OCI-LY7 (cell line): ENCODE measurements at regions not wholly inside any gene's neighbourhood (a gene's known extent, or its start where the extent isn't known, plus 50 kb on each side); places are given as distances from the start of the nearest gene placed in this dataset.

ENCODE experiments used
- BruUV-seq: library from RNA; stranded (reverse); fragments of 400-500 nt; replicated peaks from 2 replicates; lab custom pipeline; 2021; lab: Mats Ljungman, UMichigan
- CTCF ChIA-PET: fragments of 300-600 bp; sonication (Branson Sonifier 250); formaldehyde crosslinking; loops from one replicate; lab custom pipeline; 2022; ENCODE audit warnings: antibody characterized with exemption; ENCODE audit not compliant: unreplicated experiment; lab: Charles Lee
- POLR2A ChIA-PET: fragments of 300-600 bp; sonication (Branson Sonifier 250); formaldehyde crosslinking; loops from one replicate; lab custom pipeline; 2022; ENCODE audit warnings: antibody characterized with exemption; lab: Charles Lee
- DNase-seq: peaks from one replicate; pipeline ENCODE4 v3.0.0-alpha.2; 2015; ENCODE audit warnings: low spot score
- H2AFZ ChIP-seq: fragments of 200-600 bp; sonication (generic), shearing (Covaris generic); 2 replicates; pipeline ENCODE4 v1.6.1; 2014; ENCODE audit warnings: mild to moderate bottlenecking, antibody characterized with exemption, low read length, moderate library complexity
- H3K27ac ChIP-seq: fragments of 200-600 bp; sonication (generic); 2 replicates; pipeline ENCODE4 v1.5.1; 2014; ENCODE audit warnings: mixed run types, low read depth, mild to moderate bottlenecking, moderate library complexity, low read length, inconsistent platforms; ENCODE audit not compliant: poor library complexity, severe bottlenecking
- H3K36me3 ChIP-seq: fragments of 200-600 bp; sonication (generic); 2 replicates; pipeline ENCODE4 v1.6.1; 2014; ENCODE audit warnings: mild to moderate bottlenecking, antibody characterized with exemption, low read length, moderate library complexity, mixed read lengths; ENCODE audit not compliant: insufficient read depth
- H3K4me1 ChIP-seq: fragments of 200-600 bp; sonication (generic); 2 replicates; pipeline ENCODE4 v1.5.1; 2014; ENCODE audit warnings: mild to moderate bottlenecking, low read length; ENCODE audit not compliant: insufficient read depth, poor library complexity, severe bottlenecking
- H3K4me2 ChIP-seq: fragments of 200-600 bp; sonication (generic); 2 replicates; pipeline ENCODE4 v1.6.1; 2014; ENCODE audit warnings: mild to moderate bottlenecking, low read length
- H3K4me3 ChIP-seq: fragments of 200-600 bp; sonication (generic); 2 replicates; pipeline ENCODE4 v1.5.1; 2014; ENCODE audit warnings: mild to moderate bottlenecking, low read depth, low read length; ENCODE audit not compliant: poor library complexity, severe bottlenecking
- H3K79me2 ChIP-seq: fragments of 200-600 bp; sonication (generic); 2 replicates; pipeline ENCODE4 v1.6.1; 2016; ENCODE audit warnings: low read depth, mild to moderate bottlenecking, low read length, moderate library complexity, mixed read lengths; ENCODE audit not compliant: insufficient read depth
- H3K9me2 ChIP-seq: fragments of 200-600 bp; sonication (generic); 2 replicates; pipeline ENCODE4 v1.6.1; 2016; ENCODE audit warnings: mild to moderate bottlenecking, low read length, mixed read lengths; ENCODE audit not compliant: insufficient read depth
- H3K9me3 ChIP-seq: fragments of 200-600 bp; sonication (generic); 2 replicates; pipeline ENCODE4 v1.6.1; 2014; ENCODE audit warnings: mild to moderate bottlenecking, mixed run types, low read length, mixed read lengths
- H4K20me1 ChIP-seq: fragments of 200-600 bp; sonication (generic); 2 replicates; pipeline ENCODE4 v1.6.1; 2014; ENCODE audit warnings: mild to moderate bottlenecking, antibody characterized with exemption, low read length, moderate library complexity, mixed read lengths; ENCODE audit not compliant: insufficient read depth
- CTCF ChIP-seq: fragments of 200-600 bp; sonication (generic); conservative IDR thresholded peaks from 2 replicates; pipeline ENCODE4 v1.5.1; 2014; ENCODE audit warnings: mild to moderate bottlenecking, antibody characterized with exemption, low read length, moderate library complexity, mixed read lengths
- EZH2phosphoT487 ChIP-seq: fragments of 200-600 bp; sonication (generic); IDR thresholded peaks from 2 replicates; pipeline ENCODE4 v1.6.1; 2018; ENCODE audit warnings: low read depth, borderline replicate concordance, mild to moderate bottlenecking, mixed run types, antibody characterized with exemption, low read length, moderate library complexity, mixed read lengths
- intact Hi-C: fragments of 100-400 bp; cut with micrococcal nuclease; formaldehyde crosslinking; loops from one replicate; pipeline ENCODE4 v1.10.0; 2022; ENCODE audit not compliant: unreplicated experiment

- H3K36me3 ChIP-seq: no peaks in the 10 kb centered on the region
- no peaks in the 10 kb centered on the region for H3K4me1 ChIP-seq
- H3K9me2 ChIP-seq: no peaks in the 10 kb centered on the region; the same call in 1 of the 2 replicates
- no peak overlapping the region for H2AFZ ChIP-seq
- H3K4me2 ChIP-seq: no peak overlapping the region
- no peak for DNase-seq
- CTCF ChIA-PET: no interaction called here
- no peak overlapping the region for H3K27ac ChIP-seq
- no peak overlapping the region for H3K4me3 ChIP-seq
- H3K79me2 ChIP-seq: no peaks in the 10 kb centered on the region
- H3K9me3 ChIP-seq: no peaks in the 10 kb centered on the region
- intact Hi-C loops: no loop called here
- POLR2A ChIA-PET: no interaction called here
- no peaks in the 10 kb centered on the region for H4K20me1 ChIP-seq
- no TSS peak for BruUV-seq
- no peak for TF ChIP-seq EZH2phosphoT487
- TF ChIP-seq CTCF: no peak
Measured at GRCh38 chr10:56298941-56299340, 62.1 kb downstream of the ZWINT start.

- no peak overlapping the region for H3K4me2 ChIP-seq
- BruUV-seq: no TSS peak
- ChIA-PET POLR2A (interaction anchor here (0.6 kb wide), 1 partner anchor 577 kb away, joined by 3 read pairs; no protein-coding TSS in a partner anchor), CTCF (no interaction called here)
- no peaks in the 10 kb centered on the region for H3K9me3 ChIP-seq
- intact Hi-C loops: no loop called here
- no peaks in the 10 kb centered on the region for H3K79me2 ChIP-seq
- DNase-seq: no peak
- H3K27ac ChIP-seq: no peak overlapping the region
- no peak overlapping the region for H2AFZ ChIP-seq
- H4K20me1 ChIP-seq: no peaks in the 10 kb centered on the region
- H3K9me2 ChIP-seq: no peaks in the 10 kb centered on the region; the same call in 1 of the 2 replicates
- no peak overlapping the region for H3K4me3 ChIP-seq
- TF ChIP-seq CTCF (no peak), EZH2phosphoT487 (no peak)
- no peaks in the 10 kb centered on the region for H3K4me1 ChIP-seq
- H3K36me3 ChIP-seq: no peaks in the 10 kb centered on the region
Measured at GRCh38 chr10:56296618-56297017, 64.4 kb downstream of the ZWINT start.

GRCh38 chr10:56288403-56288802, 72.7 kb downstream of the ZWINT start:
- Histone ChIP-seq H2AFZ (no peak overlapping the region), H3K36me3 (no peaks in the 10 kb centered on the region), H4K20me1 (no peaks in the 10 kb centered on the region), H3K9me2 (no peaks in the 10 kb centered on the region), H3K4me1 (no peaks in the 10 kb centered on the region), H3K9me3 (no peaks in the 10 kb centered on the region), H3K27ac (no peak overlapping the region), H3K4me2 (no peak overlapping the region), H3K4me3 (no peak overlapping the region), H3K79me2 (no peaks in the 10 kb centered on the region)
- CTCF ChIA-PET: no interaction called here
- POLR2A ChIA-PET: interaction anchor here (0.7 kb wide), 1 partner anchor 28 kb away, joined by 3 read pairs; no protein-coding TSS in a partner anchor
- BruUV-seq: no TSS peak
- DNase-seq: no peak
- intact Hi-C loops: no loop called here
- TF ChIP-seq CTCF: no peak
- TF ChIP-seq EZH2phosphoT487: no peak
